ENCODE measurements at regions not wholly inside any gene's neighbourhood (a gene's known extent, or its start where the extent isn't known, plus 50 kb on each side); places are given as distances from the start of the nearest gene placed in this dataset.

DNA sequence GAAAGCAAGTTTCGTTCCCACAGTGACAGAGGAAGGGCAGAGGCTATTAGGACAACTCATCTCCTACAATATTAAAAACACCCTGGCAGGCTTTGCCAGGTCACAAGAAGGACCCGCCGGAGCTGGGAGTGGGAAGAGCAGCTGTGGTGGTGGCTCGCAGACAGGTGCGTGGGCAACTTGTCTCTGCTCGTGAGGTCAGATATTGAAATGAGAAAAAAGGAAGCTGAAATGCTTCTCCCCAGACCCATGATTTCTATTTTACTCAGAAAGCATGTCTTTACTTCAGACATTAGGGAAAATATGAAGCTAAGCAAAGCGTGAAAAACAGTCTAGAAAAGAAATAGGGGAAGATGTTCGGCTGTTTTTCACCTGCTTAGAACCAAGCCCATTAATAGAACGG, 166.3 kb upstream of the EEF1E1 start:
- no peaks in the 10 kb centered on the region for H3K36me3 ChIP-seq (ENCODE audit: control insufficient read depth in 2 of 2, insufficient read depth in 2 of 2, low read length in 1 of 2)
- H3K9ac ChIP-seq (ENCODE audit: control insufficient read depth, insufficient read depth, low read length), result no peak overlapping the region
- intact Hi-C loops (cut with micrococcal nuclease; ENCODE audit: unreplicated experiment) (no loop called here), in situ Hi-C loops (cut with MboI) (no loop called here)
- no peaks in the 10 kb centered on the region for H3K9me3 ChIP-seq (replicated peaks; ENCODE audit: control insufficient read depth, insufficient read depth, low read length)
- H3K4me2 ChIP-seq (ENCODE audit: control insufficient read depth, insufficient read depth), result no peak overlapping the region
- no peak overlapping the region for H3K4me3 ChIP-seq
- ChIA-PET RAD21 (ENCODE audit: unreplicated experiment) (no interaction called here), POLR2A (no interaction called here), CTCF (no interaction called here), SMC1A (ENCODE audit: uncharacterized antibody, unreplicated experiment) (no interaction called here)
- no peaks in the 10 kb centered on the region for H4K20me1 ChIP-seq (ENCODE audit: control insufficient read depth, insufficient read depth)
- H3K79me2 ChIP-seq (ENCODE audit: control insufficient read depth, insufficient read depth, low read length), result no peaks in the 10 kb centered on the region
- H3K27ac ChIP-seq (ENCODE audit: control insufficient read depth, insufficient read depth), result no peak overlapping the region
- 3% methylated on average over 9 of the region's 9 CpGs for WGBS (ENCODE audit: insufficient coverage, insufficient replicate concordance, low lambda C conversion rate, missing lambda C conversion rate)
- no TSS peak for BruUV-seq (replicated peaks)
- H2AFZ ChIP-seq (ENCODE audit: control insufficient read depth, low read depth, low read length), result no peak overlapping the region
- DNase-seq (ENCODE audit: low read depth, low spot score) (no peak), FAIRE-seq (no peak), ATAC-seq (no peak)
- no peak for TF ChIP-seq SMARCA5 (IDR thresholded peaks at IDR 0.05)
- TF ChIP-seq IKZF1 (conservative IDR thresholded peaks at IDR 0.05), result 0 out of 2 replicates have a peak, but pooled peaks have one; percentile 19
- TF ChIP-seq RB1 (IDR thresholded peaks at IDR 0.05; ENCODE audit: borderline replicate concordance), result no peak
- TF ChIP-seq MYB (IDR thresholded peaks at IDR 0.05; ENCODE audit: borderline replicate concordance, low read depth, low read length), result no peak
- TF ChIP-seq, protein P1, sequence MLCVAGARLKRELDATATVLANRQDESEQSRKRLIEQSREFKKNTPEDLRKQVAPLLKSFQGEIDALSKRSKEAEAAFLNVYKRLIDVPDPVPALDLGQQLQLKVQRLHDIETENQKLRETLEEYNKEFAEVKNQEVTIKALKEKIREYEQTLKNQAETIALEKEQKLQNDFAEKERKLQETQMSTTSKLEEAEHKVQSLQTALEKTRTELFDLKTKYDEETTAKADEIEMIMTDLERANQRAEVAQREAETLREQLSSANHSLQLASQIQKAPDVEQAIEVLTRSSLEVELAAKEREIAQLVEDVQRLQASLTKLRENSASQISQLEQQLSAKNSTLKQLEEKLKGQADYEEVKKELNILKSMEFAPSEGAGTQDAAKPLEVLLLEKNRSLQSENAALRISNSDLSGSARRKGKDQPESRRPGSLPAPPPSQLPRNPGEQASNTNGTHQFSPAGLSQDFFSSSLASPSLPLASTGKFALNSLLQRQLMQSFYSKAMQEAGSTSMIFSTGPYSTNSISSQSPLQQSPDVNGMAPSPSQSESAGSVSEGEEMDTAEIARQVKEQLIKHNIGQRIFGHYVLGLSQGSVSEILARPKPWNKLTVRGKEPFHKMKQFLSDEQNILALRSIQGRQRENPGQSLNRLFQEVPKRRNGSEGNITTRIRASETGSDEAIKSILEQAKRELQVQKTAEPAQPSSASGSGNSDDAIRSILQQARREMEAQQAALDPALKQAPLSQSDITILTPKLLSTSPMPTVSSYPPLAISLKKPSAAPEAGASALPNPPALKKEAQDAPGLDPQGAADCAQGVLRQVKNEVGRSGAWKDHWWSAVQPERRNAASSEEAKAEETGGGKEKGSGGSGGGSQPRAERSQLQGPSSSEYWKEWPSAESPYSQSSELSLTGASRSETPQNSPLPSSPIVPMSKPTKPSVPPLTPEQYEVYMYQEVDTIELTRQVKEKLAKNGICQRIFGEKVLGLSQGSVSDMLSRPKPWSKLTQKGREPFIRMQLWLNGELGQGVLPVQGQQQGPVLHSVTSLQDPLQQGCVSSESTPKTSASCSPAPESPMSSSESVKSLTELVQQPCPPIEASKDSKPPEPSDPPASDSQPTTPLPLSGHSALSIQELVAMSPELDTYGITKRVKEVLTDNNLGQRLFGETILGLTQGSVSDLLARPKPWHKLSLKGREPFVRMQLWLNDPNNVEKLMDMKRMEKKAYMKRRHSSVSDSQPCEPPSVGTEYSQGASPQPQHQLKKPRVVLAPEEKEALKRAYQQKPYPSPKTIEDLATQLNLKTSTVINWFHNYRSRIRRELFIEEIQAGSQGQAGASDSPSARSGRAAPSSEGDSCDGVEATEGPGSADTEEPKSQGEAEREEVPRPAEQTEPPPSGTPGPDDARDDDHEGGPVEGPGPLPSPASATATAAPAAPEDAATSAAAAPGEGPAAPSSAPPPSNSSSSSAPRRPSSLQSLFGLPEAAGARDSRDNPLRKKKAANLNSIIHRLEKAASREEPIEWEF (IDR thresholded peaks at IDR 0.05; ENCODE audit: insufficient replicate concordance, low read depth, low read length), result no peak
- H3K27me3 ChIP-seq (replicated peaks in 1 of 2; ENCODE audit: control insufficient read depth in 2 of 2, insufficient read depth in 2 of 2, low read length in 1 of 2), result no peaks in the 10 kb centered on the region
- H3K4me1 ChIP-seq (ENCODE audit: control insufficient read depth, insufficient read depth, low read length), result no peaks in the 10 kb centered on the region; the same call in 1 of the 2 replicates
